Trophoblast cell (in vitro differentiated cells and primary cell): ENCODE measurements at regions not wholly inside any gene's neighbourhood (a gene's known extent, or its start where the extent isn't known, plus 50 kb on each side); places are given as distances from the start of the nearest gene placed in this dataset.

Experiments
- DNase-seq, 2 donors: peaks; one replicate each; pipeline ENCODE4 v3.0.0-alpha.2; 2016
- H2AFZ ChIP-seq: 2 replicates; pipeline ENCODE4 v1.6.1; 2013; ENCODE audit warnings: low read length, moderate library complexity, mild to moderate bottlenecking; ENCODE audit not compliant: insufficient read depth, poor library complexity
- H2AK5ac ChIP-seq: 2 replicates; pipeline ENCODE4 v1.6.1; 2013; ENCODE audit warnings: mild to moderate bottlenecking, low read length
- H2BK120ac ChIP-seq: 2 replicates; pipeline ENCODE4 v1.6.1; 2013; ENCODE audit warnings: low read length, mild to moderate bottlenecking, moderate library complexity; ENCODE audit not compliant: insufficient read depth, poor library complexity
- H2BK12ac ChIP-seq: 2 replicates; pipeline ENCODE4 v1.6.1; 2013; ENCODE audit warnings: mild to moderate bottlenecking, low read length, moderate library complexity
- H2BK5ac ChIP-seq: 2 replicates; pipeline ENCODE4 v1.6.1; 2013; ENCODE audit warnings: low read length, low read depth, moderate library complexity, mild to moderate bottlenecking; ENCODE audit not compliant: poor library complexity
- H3K14ac ChIP-seq: 2 replicates; pipeline ENCODE4 v1.6.1; 2013; ENCODE audit warnings: mild to moderate bottlenecking, low read length
- H3K18ac ChIP-seq: 2 replicates; pipeline ENCODE4 v1.6.1; 2013; ENCODE audit warnings: mild to moderate bottlenecking, low read length
- H3K23ac ChIP-seq: 2 replicates; pipeline ENCODE4 v1.6.1; 2013; ENCODE audit warnings: low read length
- H3K27ac ChIP-seq: 2 replicates; pipeline ENCODE4 v1.5.1; 2013; ENCODE audit warnings: low read depth, mild to moderate bottlenecking, inconsistent platforms, low read length, moderate library complexity
- H3K27me3 ChIP-seq: 2 replicates; pipeline ENCODE4 v1.6.1; 2013; ENCODE audit warnings: inconsistent platforms, mild to moderate bottlenecking, low read length, moderate library complexity; ENCODE audit not compliant: insufficient read depth
- H3K36me3 ChIP-seq, 2 experiments: 1 replicate in 1 of 2; 2 replicates in 1 of 2; pipeline ENCODE4 v1.6.1; 2013; ENCODE audit warnings: low read length in 2 of 2, mild to moderate bottlenecking in 2 of 2, moderate library complexity in 1 of 2; ENCODE audit not compliant: insufficient read depth in 2 of 2, control insufficient read depth in 1 of 2
- H3K4ac ChIP-seq: 2 replicates; pipeline ENCODE4 v1.6.1; 2013; ENCODE audit warnings: low read depth, mild to moderate bottlenecking, low read length, moderate library complexity
- H3K4me1 ChIP-seq, 2 experiments: 1 replicate in 1 of 2; 2 replicates in 1 of 2; pipeline ENCODE4 v1.6.1; 2013; ENCODE audit warnings: low read length in 2 of 2, mild to moderate bottlenecking in 2 of 2, moderate library complexity in 1 of 2; ENCODE audit not compliant: insufficient read depth in 2 of 2, control insufficient read depth in 1 of 2
- H3K4me2 ChIP-seq: 2 replicates; pipeline ENCODE4 v1.6.1; 2013; ENCODE audit warnings: inconsistent platforms, mild to moderate bottlenecking, low read length, moderate library complexity
- H3K4me3 ChIP-seq: 2 replicates; pipeline ENCODE4 v1.5.1; 2013; ENCODE audit warnings: mild to moderate bottlenecking, low read depth, low read length, inconsistent platforms
- H3K79me1 ChIP-seq: one replicate; pipeline ENCODE4 v1.6.1; 2013; ENCODE audit warnings: low read length
- H3K79me2 ChIP-seq: 2 replicates; pipeline ENCODE4 v1.6.1; 2013; ENCODE audit warnings: low read length, mild to moderate bottlenecking; ENCODE audit not compliant: control insufficient read depth, insufficient read depth, poor library complexity
- H3K9ac ChIP-seq: 2 replicates; pipeline ENCODE4 v1.6.1; 2013; ENCODE audit warnings: mild to moderate bottlenecking, low read length
- H3K9me3 ChIP-seq: 2 replicates; pipeline ENCODE4 v1.6.1; 2013; ENCODE audit warnings: low read depth, mild to moderate bottlenecking, control low read depth, inconsistent platforms, low read length; ENCODE audit not compliant: insufficient read depth
- H4K12ac ChIP-seq: 2 replicates; pipeline ENCODE4 v1.6.1; 2013; ENCODE audit warnings: low read depth, mild to moderate bottlenecking, low read length, moderate library complexity
- H4K8ac ChIP-seq: 2 replicates; pipeline ENCODE4 v1.6.1; 2013; ENCODE audit warnings: low read depth, mild to moderate bottlenecking, low read length, moderate library complexity
- H4K91ac ChIP-seq: one replicate; pipeline ENCODE4 v1.6.1; 2013; ENCODE audit warnings: low read depth, mild to moderate bottlenecking, low read length, moderate library complexity
- whole genome bisulfite sequencing: extraction: QIAGEN DNeasy Blood & Tissue Kit; methylation state at CpG from one replicate; pipeline ENCODE4 v1.1.7; 2013; ENCODE audit warnings: missing lambda C conversion rate; ENCODE audit not compliant: insufficient read length, insufficient coverage; ENCODE audit errors: extremely low coverage; 5-methylcytosine and 5-hydroxymethylcytosine counted together

DNA sequence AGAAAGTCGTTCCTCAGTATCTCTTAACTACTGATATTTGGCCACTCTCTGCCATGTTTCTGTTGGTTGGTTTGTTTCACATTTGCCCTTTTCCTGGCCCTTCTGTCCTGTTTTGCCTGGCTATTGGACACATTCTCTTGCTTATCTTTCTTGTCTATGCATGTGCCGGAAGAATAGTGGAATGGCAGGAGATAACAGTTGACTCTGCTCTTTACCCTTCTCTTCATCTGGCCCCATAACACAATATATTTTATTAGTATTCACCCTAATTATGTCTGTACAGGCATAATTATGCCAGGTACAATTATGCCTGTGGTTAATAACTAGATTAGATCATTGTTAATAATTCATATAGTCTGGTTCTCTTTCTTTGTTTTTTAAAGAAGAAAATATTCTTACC, 243.5 kb upstream of the LMO3 start:
- no peak overlapping the region for H2BK120ac ChIP-seq
- no peak overlapping the region for H3K18ac ChIP-seq
- no peak overlapping the region for H4K12ac ChIP-seq
- H3K36me3 ChIP-seq = no peaks in the 10 kb centered on the region
- no peak for DNase-seq
- H3K4ac ChIP-seq = no peak overlapping the region
- no peaks in the 10 kb centered on the region for H3K79me1 ChIP-seq
- H3K14ac ChIP-seq = no peak overlapping the region
- WGBS = no CpG with 5 or more reads among the region's 2 CpGs
- H3K23ac ChIP-seq = no peak overlapping the region
- H3K27me3 ChIP-seq = no peaks in the 10 kb centered on the region
- no peak overlapping the region for H3K4me2 ChIP-seq
- H2BK5ac ChIP-seq = no peak overlapping the region
- H3K79me2 ChIP-seq = no peaks in the 10 kb centered on the region
- H2BK12ac ChIP-seq = no peak overlapping the region
- H4K8ac ChIP-seq = no peak overlapping the region
- H3K27ac ChIP-seq = no peak overlapping the region
- no peak overlapping the region for H3K4me3 ChIP-seq
- no peak overlapping the region for H2AK5ac ChIP-seq
- H2AFZ ChIP-seq = no peak overlapping the region
- H4K91ac ChIP-seq = no peak overlapping the region
- no peak overlapping the region for H3K9ac ChIP-seq
- no peaks in the 10 kb centered on the region for H3K4me1 ChIP-seq
- H3K9me3 ChIP-seq = no peaks in the 10 kb centered on the region

DNA sequence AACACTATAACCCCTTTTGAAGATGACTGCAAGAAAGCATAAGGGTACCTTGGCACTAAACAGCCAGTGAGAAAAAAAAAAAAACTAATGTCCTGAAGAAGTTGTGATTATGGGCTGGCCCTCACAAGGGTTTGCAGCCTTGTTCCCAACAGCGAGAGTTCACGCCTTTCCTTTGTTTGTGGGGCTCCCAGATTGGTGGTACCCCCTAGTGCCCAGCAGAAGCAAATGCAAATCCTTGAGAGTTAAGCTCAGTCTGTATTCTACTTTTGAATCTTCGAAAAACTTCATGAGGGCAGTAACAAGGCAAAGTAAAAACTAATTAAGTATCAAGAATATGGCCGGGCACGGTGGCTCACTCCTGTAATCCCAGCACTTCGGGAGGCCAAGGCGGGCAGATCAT, 238.9 kb upstream of the LMO3 start:
- H4K12ac ChIP-seq = no peak overlapping the region
- no CpG with 5 or more reads among the region's 7 CpGs for WGBS
- no peaks in the 10 kb centered on the region for H3K9me3 ChIP-seq
- H3K9ac ChIP-seq = no peak overlapping the region
- no peak overlapping the region for H2AFZ ChIP-seq
- H3K23ac ChIP-seq = no peak overlapping the region
- no peaks in the 10 kb centered on the region for H3K36me3 ChIP-seq
- H3K79me1 ChIP-seq = no peaks in the 10 kb centered on the region
- H3K18ac ChIP-seq = no peak overlapping the region
- H3K4me1 ChIP-seq = no peaks in the 10 kb centered on the region
- no peak overlapping the region for H3K4me2 ChIP-seq
- no peak overlapping the region for H2BK12ac ChIP-seq
- no peak overlapping the region for H2BK120ac ChIP-seq
- no peak overlapping the region for H3K14ac ChIP-seq
- H3K27ac ChIP-seq = no peak overlapping the region
- H3K79me2 ChIP-seq = no peaks in the 10 kb centered on the region
- no peak overlapping the region for H3K4me3 ChIP-seq
- H2BK5ac ChIP-seq = no peak overlapping the region
- no peak overlapping the region for H2AK5ac ChIP-seq
- DNase-seq = no peak
- H3K27me3 ChIP-seq = no peaks in the 10 kb centered on the region
- H3K4ac ChIP-seq = no peak overlapping the region
- H4K8ac ChIP-seq = no peak overlapping the region
- no peak overlapping the region for H4K91ac ChIP-seq

DNA sequence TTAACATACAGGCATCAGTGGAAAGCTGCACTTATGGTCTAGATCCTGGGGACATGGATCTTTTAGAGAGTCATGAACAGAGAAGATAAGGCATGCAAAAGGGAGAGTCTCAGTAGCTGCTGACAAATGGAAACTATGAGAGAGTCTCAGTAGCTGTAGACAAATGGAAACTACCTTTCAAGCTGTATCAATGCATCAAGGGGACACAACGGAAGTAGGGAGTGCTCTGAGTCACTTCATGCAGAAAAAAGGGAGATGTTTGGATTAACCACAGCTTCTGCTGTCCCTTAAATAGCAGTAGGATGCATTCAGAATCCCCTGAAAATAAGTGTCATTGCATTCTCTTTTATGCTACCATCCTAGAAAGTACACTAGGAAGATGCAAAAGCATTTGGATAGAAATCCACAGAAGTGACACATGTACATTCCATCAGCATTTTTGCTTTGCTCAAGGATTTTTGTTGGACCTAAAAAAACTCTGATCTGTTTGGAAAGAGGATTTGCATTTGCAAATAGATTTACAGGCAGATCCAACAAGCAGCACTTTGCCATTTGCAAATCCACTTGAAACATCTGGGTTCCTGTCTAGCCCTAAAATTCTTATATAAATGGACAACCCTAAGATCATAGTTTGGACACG, 227.5 kb upstream of the LMO3 start:
- no CpG with 5 or more reads among the region's 2 CpGs for WGBS
- H3K36me3 ChIP-seq = no peaks in the 10 kb centered on the region
- H2AK5ac ChIP-seq = no peak overlapping the region
- H3K9me3 ChIP-seq = no peaks in the 10 kb centered on the region
- no peak overlapping the region for H2BK12ac ChIP-seq
- no peaks in the 10 kb centered on the region for H3K79me1 ChIP-seq
- H2BK120ac ChIP-seq = no peak overlapping the region
- H3K4ac ChIP-seq = no peak overlapping the region
- no peak overlapping the region for H3K9ac ChIP-seq
- H3K14ac ChIP-seq = no peak overlapping the region
- H4K91ac ChIP-seq = no peak overlapping the region
- H3K4me3 ChIP-seq = no peak overlapping the region
- H2BK5ac ChIP-seq = no peak overlapping the region
- no peak overlapping the region for H2AFZ ChIP-seq
- H3K4me2 ChIP-seq = no peak overlapping the region
- no peak overlapping the region for H3K18ac ChIP-seq
- no peak overlapping the region for H3K27ac ChIP-seq
- no peak overlapping the region for H3K23ac ChIP-seq
- H3K79me2 ChIP-seq = no peaks in the 10 kb centered on the region
- no peak for DNase-seq
- H4K12ac ChIP-seq = no peak overlapping the region
- no peaks in the 10 kb centered on the region for H3K4me1 ChIP-seq
- H4K8ac ChIP-seq = no peak overlapping the region
- H3K27me3 ChIP-seq = no peaks in the 10 kb centered on the region

DNA sequence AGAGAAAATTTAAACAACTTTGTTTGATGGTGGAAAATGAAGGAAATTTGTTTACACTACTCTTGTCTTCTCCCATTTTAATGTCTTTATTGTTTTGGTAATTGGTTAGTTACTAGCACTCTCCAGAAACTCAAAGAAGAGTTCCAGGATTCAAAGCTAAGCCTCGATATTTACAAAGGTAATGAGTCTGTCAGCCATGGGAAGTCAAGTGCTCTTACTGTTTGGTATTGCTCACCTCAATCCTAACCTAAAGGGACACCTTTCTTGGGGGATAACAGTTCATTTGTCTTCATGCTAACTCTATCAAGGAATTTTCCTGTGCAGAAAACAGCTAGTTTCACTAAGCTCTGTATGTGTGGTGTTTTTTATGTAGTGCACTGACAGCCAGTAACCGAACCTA, 222.9 kb upstream of the LMO3 start:
- no peak overlapping the region for H2AK5ac ChIP-seq
- no peak overlapping the region for H3K27ac ChIP-seq
- H3K79me1 ChIP-seq = no peaks in the 10 kb centered on the region
- no peak overlapping the region for H2BK12ac ChIP-seq
- H3K9me3 ChIP-seq = no peaks in the 10 kb centered on the region
- no peak overlapping the region for H2BK5ac ChIP-seq
- H3K36me3 ChIP-seq = no peaks in the 10 kb centered on the region
- H3K79me2 ChIP-seq = no peaks in the 10 kb centered on the region
- H4K8ac ChIP-seq = no peak overlapping the region
- H3K9ac ChIP-seq = no peak overlapping the region
- H3K4me3 ChIP-seq = no peak overlapping the region
- no peak for DNase-seq
- no peak overlapping the region for H2BK120ac ChIP-seq
- H2AFZ ChIP-seq = no peak overlapping the region
- no peaks in the 10 kb centered on the region for H3K4me1 ChIP-seq
- H4K91ac ChIP-seq = no peak overlapping the region
- H3K18ac ChIP-seq = no peak overlapping the region
- no peak overlapping the region for H3K4ac ChIP-seq
- no peak overlapping the region for H3K4me2 ChIP-seq
- H3K23ac ChIP-seq = no peak overlapping the region
- no peaks in the 10 kb centered on the region for H3K27me3 ChIP-seq
- H3K14ac ChIP-seq = no peak overlapping the region
- no CpG with 5 or more reads among the region's 2 CpGs for WGBS
- no peak overlapping the region for H4K12ac ChIP-seq
